ENCODE measurements at regions not wholly inside any gene's neighbourhood (a gene's known extent, or its start where the extent isn't known, plus 50 kb on each side); places are given as distances from the start of the nearest gene placed in this dataset.
A peak's percentile ranks its signal among the peaks of the same experiment; 100 is the strongest.
"Not testable (repeated sequence)": the region's sequence is repeated elsewhere in the genome, so short reads cannot be mapped to it uniquely, and the experiment has no call there.

GRCh38 chr1:70490153-70490552 is 79.1 kb downstream of the CTH start:
- no peak for DNase-seq

DNA sequence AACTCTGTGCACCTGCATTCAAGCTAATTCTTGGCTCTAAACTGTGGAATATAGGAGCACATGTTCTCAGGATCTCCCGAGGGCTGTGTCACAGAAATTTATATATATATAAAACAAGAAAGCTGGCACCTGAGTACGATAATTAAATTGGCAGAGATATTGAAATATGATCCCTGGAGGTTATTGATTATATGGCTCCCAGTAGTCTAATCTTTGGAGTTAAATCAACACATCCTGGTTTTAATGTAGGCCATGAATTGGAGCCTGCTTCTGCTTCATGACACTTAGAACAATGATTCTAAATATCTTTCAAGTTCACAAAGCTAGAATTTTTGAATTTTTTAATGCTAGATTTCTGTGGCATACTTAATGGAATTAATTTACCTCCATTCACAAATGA is 84.3 kb downstream of the CTH start:
- no peak for DNase-seq

- DNase-seq = no peak
These were observed 85.1 kb downstream of the CTH start for GRCh38 chr1:70496181-70496580.

GRCh38 chr1:70497152-70497551 is 86.1 kb downstream of the CTH start:
- DNase-seq = no peak

DNA sequence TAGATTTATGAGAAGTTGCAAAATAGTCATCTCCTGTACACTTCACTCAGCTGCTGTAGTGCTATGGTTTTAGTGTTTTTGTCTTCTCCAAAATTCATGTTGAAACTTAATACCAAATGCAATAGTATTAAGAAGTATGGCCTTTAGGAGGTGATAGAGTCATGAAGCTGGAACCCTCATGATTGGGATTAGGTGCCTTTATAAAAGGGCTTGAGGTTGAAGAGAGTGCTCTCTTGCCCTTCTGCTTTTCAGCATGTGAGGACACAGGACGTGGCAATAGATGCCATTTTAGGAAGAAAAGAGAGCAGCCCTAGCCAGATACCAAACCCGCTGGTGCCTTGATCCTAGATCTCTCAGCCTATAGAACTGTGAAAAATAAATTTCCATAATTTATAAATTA is 87.6 kb downstream of the CTH start:
- DNase-seq = peak in 1 of 3 donors; percentile 10

- DNase-seq = peak; percentile 75 to 81 (median 79)
These were observed 88.6 kb downstream of the CTH start for GRCh38 chr1:70499695-70500094.

GRCh38 chr1:70503358-70503757 is 92.3 kb downstream of the CTH start:
- DNase-seq = peak in 1 of 3 donors; percentile 9

DNA sequence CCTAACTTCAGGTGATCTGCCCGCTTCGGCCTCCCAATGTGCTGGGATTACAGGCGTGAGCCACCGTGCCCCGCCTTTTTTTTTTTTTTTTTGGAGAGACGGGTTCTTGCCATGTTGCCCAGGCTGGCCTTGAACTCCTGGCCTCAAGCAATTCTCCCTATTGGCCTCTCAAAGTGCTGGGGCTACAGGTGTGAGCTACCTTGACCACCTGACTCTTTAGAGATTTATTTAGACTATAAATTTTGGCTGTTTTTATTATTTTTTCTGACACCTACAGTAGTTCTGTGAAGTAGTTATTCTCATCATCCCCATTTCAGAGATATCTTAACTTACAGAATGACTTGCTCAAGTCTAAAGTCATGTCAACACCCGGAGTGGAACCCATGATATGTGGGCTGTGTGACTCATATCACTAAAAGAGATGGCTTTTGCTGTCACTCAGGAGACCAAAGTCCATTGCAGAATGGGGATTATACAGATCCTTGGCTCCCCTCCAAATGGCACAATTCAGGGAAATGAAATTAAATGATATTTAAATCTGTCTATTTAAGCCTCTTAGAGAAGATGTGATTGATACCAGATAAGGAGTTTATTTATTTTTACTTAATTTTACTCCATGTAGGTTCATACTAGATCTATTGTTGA is 93.2 kb downstream of the CTH start:
- DNase-seq = peak; percentile 82 to 87 (median 87)

- DNase-seq = no peak
These were observed 93.7 kb downstream of the CTH start for GRCh38 chr1:70504821-70505193.

DNA sequence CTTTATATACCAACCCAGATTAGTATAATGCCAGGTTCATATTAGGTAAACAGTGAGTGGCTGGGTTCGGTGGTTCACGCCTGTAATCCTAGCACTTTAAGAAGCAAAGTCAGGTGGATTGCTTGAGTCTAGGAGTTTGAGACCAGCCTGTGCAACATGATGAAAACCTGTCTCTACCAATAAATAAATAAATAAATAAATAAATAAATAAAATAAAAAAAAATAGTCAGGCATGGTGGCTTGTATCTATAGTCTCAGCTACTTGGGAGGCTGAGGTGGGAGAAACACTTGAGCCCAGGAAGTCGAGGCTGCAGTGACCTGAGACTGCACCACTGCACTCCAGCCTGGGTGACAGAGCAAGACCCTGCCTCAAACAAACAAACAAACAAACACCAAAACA is 96.9 kb downstream of the CTH start:
- not testable (repeated sequence) for DNase-seq

DNA sequence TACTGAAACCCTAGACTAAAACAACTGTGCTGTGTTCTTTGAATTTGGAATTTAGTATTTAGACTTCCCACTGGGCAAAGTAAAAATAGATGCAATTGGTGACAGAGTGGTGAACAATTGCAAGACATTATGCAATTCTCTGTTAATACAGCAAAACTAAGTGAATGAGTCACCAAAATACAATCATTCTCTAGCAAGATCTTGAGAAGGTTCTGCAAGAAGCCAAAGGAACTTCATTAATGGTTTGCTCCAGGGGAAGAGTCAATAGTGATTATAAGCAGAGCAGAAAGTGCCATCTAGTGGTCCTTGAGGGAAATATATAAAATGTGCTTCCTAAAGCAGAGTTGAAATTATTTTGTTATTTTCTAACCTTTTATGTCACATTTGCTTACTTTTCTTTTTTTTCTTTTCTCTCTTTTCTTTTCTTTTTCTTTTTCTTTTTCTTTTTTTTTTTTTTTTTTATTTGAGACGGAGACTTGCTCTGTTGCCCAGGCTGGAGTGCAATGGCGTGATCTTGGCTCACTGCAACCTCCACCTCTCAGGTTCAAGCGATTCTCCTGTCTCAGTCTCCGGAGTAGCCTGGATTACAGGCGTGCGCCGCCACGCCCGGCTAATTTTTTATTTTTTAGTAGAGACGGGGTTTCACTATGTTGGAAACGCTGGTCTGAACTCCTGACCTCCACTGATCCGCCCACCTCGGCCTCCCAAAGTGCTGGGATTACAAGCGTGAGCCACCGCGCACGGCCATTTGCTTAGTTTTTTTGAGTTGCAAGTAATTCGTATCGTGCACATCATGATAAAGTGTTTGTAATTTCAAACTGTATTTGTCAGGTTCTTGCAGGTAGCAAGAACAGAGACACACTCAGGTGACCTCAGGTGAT is 99.2 kb downstream of the CTH start:
- DNase-seq = peak; percentile 78 to 94 (median 94)

DNA sequence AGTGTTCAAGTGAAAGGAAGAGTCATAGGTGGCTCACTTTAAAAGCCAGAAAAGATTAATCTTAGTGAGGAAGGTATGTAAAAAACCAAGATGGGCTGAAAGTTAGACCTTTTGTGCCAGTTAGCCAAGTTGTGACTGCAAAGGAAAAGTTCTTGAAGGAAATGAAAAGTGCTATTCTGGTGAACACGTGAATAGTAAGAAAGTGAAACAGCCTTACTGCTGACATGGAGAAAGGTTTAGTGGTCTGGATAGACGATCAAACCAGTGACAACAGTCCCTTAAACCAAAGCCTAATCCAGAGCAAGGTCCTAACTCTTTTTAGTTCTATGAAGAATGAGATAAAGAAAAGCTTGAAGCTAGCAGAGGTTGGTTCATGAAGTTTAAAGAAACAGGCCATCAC is 106.4 kb downstream of the CTH start:
- no peak for DNase-seq

DNA sequence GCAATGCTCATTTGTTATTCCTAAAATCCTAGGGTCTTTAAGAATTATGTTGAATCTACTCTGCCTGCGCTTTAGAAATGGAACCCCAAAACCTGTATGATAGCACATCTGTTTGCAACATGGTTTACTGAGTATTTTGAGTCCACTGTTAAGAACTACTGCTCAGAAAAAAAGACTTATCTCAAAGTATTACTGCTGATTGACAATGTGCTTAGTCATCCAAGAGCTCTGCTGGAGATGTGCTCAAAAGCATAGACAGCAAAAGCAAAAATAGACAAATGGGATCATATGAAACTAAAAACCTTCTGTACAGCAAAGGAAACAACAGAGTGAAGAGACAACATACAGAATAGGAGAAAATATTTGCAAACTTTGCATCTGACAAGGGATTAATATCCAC is 107.0 kb downstream of the CTH start:
- no peak for DNase-seq

GRCh38 chr1:70528590-70529333 is 117.7 kb downstream of the CTH start:
- DNase-seq = peak; percentile 24 to 32 (median 28)

DNA sequence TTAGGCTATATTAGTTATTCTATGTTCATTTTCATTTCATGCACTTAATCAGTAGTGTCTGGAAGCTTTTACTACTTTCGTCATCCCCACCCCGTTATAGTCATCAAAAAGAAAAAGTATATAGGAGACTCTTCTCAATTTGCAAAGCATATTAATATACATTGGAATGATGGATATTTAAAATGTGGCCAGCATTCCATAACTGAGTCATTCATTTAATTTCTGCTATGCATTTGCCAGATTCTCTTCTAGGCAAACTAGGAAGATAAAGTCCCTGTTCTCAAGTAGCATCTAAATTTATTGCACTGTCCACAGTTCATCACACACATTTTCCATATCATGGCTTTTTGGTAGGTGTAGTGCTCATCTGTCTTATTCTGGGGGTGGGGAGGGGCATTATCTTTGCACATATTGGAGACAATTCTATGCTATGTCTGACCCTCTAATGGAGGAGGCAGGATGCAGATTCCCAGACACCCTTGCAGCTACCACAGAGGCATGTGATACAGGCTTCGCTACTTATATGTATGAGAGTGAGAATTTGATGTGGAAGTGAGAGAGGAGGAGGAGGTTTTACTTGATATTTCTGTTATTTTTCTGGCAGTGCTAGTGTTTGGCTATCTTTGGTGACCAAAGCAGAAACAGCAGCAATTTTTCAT is 125.8 kb downstream of the CTH start:
- DNase-seq = no peak

- DNase-seq = no peak
These were observed 126.7 kb downstream of the CTH start for GRCh38 chr1:70537788-70538187.

DNA sequence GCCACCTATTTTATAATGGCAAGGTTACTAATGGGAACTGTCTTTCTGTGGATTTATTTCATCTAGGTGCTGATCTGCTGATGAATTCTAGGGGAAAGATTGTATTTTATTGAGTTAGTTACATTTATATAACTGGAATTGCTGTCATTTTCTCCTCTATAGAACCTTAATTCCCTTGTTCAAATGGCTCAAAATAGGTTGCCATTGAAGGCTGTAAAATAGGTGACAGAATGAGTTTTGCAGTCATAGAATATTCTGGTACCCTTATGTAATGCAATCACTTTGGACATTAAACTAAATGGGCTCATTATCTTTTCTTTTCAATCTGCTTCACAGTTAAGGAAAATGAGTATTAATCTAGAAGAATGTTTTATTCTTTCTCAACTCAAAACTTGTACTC is 131.0 kb downstream of the CTH start:
- no peak for DNase-seq

DNA sequence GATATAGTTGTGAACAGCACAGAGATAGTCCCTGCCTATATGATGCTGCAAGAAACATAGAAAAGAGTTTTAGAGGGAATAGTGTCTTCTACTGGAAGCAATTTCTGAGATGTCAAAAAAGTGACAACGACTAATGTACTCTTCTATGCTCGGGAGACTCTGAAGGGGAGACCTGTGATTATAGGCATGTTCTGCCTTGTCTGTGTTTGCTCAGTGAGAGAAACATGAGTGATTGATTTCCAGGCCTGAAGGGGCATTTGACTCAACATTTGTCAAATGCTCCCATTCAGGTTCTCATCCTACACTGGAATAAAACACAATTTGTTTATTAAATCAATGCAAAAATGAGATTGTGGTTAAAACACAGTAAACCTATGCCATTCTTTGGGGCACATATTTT is 131.8 kb downstream of the CTH start:
- DNase-seq = no peak

DNA sequence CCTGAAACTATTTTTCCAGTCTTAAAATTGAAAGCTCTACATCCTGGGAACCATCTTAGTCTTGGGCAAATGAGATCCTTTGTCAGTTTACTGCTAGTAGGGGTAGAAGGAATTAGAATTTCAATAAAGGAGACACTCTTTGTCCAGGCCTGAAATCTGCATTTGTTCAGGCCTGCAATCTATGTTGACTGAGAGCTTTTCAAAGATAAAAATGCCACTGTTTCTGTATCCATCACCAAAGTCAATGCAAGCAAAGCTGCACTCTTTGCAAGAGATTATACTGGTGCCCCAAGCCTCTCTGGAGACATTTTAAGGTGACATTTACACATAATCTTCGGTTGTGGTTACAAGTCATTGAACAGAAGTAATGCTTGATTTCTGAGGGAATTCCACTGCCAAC is 135.7 kb downstream of the CTH start:
- no peak for DNase-seq

DNA sequence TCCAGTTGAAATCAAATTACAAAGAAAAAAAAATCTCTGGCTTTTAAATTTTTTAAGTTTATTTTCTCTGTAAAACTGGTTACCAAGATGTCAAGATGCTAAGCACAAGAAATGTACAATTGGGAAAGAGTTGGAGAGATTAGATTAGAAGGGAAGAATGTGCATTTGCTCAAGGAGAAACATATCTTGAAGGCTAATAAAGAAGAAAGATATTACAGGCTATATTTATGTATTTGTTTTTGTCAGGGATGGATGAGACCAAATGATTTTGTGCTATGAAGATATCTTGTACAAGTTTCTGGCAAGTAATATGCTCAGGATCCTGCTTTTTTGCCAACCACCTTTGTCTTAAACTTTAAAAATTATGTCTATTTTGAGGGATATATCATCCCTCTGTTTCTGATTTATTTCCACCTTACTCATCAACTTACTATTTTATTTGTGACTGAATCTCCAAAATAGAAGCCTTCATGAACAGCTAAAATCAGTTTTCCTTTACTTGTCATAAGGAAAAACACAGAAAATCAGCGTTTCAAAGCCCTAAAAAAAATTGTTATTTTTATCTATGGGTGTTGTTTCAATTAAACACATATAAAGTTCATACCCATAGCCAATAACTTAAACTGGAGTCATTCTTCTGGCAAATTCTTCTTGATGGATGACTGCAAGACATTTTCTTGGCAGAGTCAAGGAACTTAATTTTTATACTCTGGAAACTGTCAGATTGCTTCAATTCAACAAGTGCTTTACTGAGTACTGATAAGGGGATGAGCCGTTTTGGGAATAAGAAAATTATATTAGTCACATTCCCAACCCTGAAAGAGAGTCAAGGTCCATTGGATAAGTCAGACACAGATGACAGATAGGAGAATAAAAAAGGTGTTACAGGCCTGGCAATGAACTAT is 141.8 kb downstream of the CTH start:
- no peak for DNase-seq

- no peak for DNase-seq
These were observed 142.5 kb downstream of the CTH start for GRCh38 chr1:70553567-70553956.

GRCh38 chr1:70554341-70554740 is 143.3 kb downstream of the CTH start:
- no peak for DNase-seq
